ENCODE measurements at regions not wholly inside any gene's neighbourhood (a gene's known extent, or its start where the extent isn't known, plus 50 kb on each side); places are given as distances from the start of the nearest gene placed in this dataset.

GRCh38 chr11:29312812-29313211 lies 704.0 kb downstream of the KCNA4 start:
- Histone ChIP-seq H3K27ac (replicated peaks) (no peak overlapping the region), H3K27me3 (ENCODE audit: insufficient read depth, poor library complexity, severe bottlenecking) (no peaks in the 10 kb centered on the region), H3K4me3 (replicated peaks; ENCODE audit: insufficient read depth, low read length) (no peak overlapping the region)
- TF ChIP-seq POLR2AphosphoS5 (IDR thresholded peaks at IDR 0.05; ENCODE audit: low read depth) (no peak), REST (IDR thresholded peaks at IDR 0.05; ENCODE audit: insufficient replicate concordance, low read depth) (no peak), GABPA (IDR thresholded peaks at IDR 0.05; ENCODE audit: low read depth) (no peak), SPI1 (IDR thresholded peaks at IDR 0.05; ENCODE audit: borderline replicate concordance, low read depth) (no peak), CTCF (IDR thresholded peaks at IDR 0.05; ENCODE audit: insufficient read depth, low read length) (no peak)
- no peak for DNase-seq (ENCODE audit: low read depth in 1 of 2, low spot score in 1 of 2)

GRCh38 chr11:29310725-29311342 lies 706.0 kb downstream of the KCNA4 start:
- no peak for DNase-seq (ENCODE audit: low read depth in 1 of 2, low spot score in 1 of 2)
- no peak overlapping the region for H3K27ac ChIP-seq (replicated peaks)
- TF ChIP-seq GABPA (IDR thresholded peaks at IDR 0.05; ENCODE audit: low read depth), result no peak
- no peak for TF ChIP-seq POLR2AphosphoS5 (IDR thresholded peaks at IDR 0.05; ENCODE audit: low read depth)
- H3K4me3 ChIP-seq (replicated peaks; ENCODE audit: insufficient read depth, low read length), result no peak overlapping the region
- no peaks in the 10 kb centered on the region for H3K27me3 ChIP-seq (ENCODE audit: insufficient read depth, poor library complexity, severe bottlenecking)

- Histone ChIP-seq H3K27me3 (ENCODE audit: insufficient read depth, poor library complexity, severe bottlenecking) (no peaks in the 10 kb centered on the region), H3K27ac (replicated peaks) (no peak overlapping the region), H3K4me3 (replicated peaks; ENCODE audit: insufficient read depth, low read length) (no peak overlapping the region)
- DNase-seq (ENCODE audit: low read depth in 1 of 2, low spot score in 1 of 2), result no peak
- TF ChIP-seq POLR2AphosphoS5 (IDR thresholded peaks at IDR 0.05; ENCODE audit: low read depth), result no peak
- TF ChIP-seq CTCF (IDR thresholded peaks at IDR 0.05; ENCODE audit: insufficient read depth, low read length), result no peak
- TF ChIP-seq SPI1 (IDR thresholded peaks at IDR 0.05; ENCODE audit: borderline replicate concordance, low read depth), result no peak
- TF ChIP-seq REST (IDR thresholded peaks at IDR 0.05; ENCODE audit: insufficient replicate concordance, low read depth), result no peak
- TF ChIP-seq GABPA (IDR thresholded peaks at IDR 0.05; ENCODE audit: low read depth), result no peak
Measured at GRCh38 chr11:29309992-29310391, 706.8 kb downstream of the KCNA4 start.

GRCh38 chr11:29306527-29306926 lies 710.3 kb downstream of the KCNA4 start:
- DNase-seq (ENCODE audit: low read depth in 1 of 2, low spot score in 1 of 2), result no peak

More at GRCh38 chr11:29306527-29306926, 710.3 kb downstream of the KCNA4 start:
- H3K4me3 ChIP-seq (replicated peaks; ENCODE audit: insufficient read depth, low read length), result no peak overlapping the region
- TF ChIP-seq POLR2AphosphoS5 (IDR thresholded peaks at IDR 0.05; ENCODE audit: low read depth) (no peak), CTCF (IDR thresholded peaks at IDR 0.05; ENCODE audit: insufficient read depth, low read length) (no peak), SPI1 (IDR thresholded peaks at IDR 0.05; ENCODE audit: borderline replicate concordance, low read depth) (no peak), GABPA (IDR thresholded peaks at IDR 0.05; ENCODE audit: low read depth) (no peak), REST (IDR thresholded peaks at IDR 0.05; ENCODE audit: insufficient replicate concordance, low read depth) (no peak)
- no peak overlapping the region for H3K27ac ChIP-seq (replicated peaks)
- no peaks in the 10 kb centered on the region for H3K27me3 ChIP-seq (ENCODE audit: insufficient read depth, poor library complexity, severe bottlenecking)

Measured in HL-60 (cell line).